ENCODE measurements at regions not wholly inside any gene's neighbourhood (a gene's known extent, or its start where the extent isn't known, plus 50 kb on each side); places are given as distances from the start of the nearest gene placed in this dataset.

GRCh38 chr2:16907645-16908282 is 242.1 kb upstream of the CYRIA start:
- TF ChIP-seq CTCF (IDR thresholded peaks at IDR 0.05) (no peak), POLR2A (IDR thresholded peaks at IDR 0.05) (no peak)

Measured in esophagus squamous epithelium (tissue), 4 donors.